ENCODE measurements at regions not wholly inside any gene's neighbourhood (a gene's known extent, or its start where the extent isn't known, plus 50 kb on each side); places are given as distances from the start of the nearest gene placed in this dataset.

DNA sequence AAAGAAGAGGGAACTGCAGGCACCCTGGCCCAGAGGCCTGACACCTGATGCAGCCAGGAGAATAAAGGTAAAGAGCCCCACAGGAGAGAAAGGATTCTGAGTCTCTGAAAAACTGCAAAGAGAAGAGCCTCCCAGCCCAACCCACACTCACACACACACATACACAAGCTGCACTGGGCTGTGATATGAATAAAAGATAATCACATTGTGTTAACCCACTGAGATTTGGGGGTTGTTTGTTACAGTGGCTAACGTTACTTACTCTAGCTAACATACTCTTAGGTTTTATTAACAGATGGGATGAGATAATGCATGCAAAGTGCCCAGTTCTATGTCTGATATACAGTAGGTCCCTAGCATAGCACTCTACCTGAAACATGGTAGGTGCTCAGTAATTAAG lies 554.4 kb downstream of the CD83 start:
- no peak overlapping the region for H3K27ac ChIP-seq (ENCODE audit: low read depth, low read length)
- no peak for TF ChIP-seq EZH2phosphoT487 (conservative IDR thresholded peaks at IDR 0.05; ENCODE audit: low read length)
- TF ChIP-seq, protein P1, sequence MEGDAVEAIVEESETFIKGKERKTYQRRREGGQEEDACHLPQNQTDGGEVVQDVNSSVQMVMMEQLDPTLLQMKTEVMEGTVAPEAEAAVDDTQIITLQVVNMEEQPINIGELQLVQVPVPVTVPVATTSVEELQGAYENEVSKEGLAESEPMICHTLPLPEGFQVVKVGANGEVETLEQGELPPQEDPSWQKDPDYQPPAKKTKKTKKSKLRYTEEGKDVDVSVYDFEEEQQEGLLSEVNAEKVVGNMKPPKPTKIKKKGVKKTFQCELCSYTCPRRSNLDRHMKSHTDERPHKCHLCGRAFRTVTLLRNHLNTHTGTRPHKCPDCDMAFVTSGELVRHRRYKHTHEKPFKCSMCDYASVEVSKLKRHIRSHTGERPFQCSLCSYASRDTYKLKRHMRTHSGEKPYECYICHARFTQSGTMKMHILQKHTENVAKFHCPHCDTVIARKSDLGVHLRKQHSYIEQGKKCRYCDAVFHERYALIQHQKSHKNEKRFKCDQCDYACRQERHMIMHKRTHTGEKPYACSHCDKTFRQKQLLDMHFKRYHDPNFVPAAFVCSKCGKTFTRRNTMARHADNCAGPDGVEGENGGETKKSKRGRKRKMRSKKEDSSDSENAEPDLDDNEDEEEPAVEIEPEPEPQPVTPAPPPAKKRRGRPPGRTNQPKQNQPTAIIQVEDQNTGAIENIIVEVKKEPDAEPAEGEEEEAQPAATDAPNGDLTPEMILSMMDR (IDR thresholded peaks at IDR 0.05; ENCODE audit: insufficient read depth, low read length, poor library complexity, severe bottlenecking) = no peak
- no peaks in the 10 kb centered on the region for H4K20me1 ChIP-seq (ENCODE audit: low read depth, low read length)
- H3K4me2 ChIP-seq (ENCODE audit: low read depth, low read length, poor library complexity, severe bottlenecking) = no peak overlapping the region
- no peaks in the 10 kb centered on the region for H3F3A ChIP-seq (ENCODE audit: insufficient read depth)
- no peaks in the 10 kb centered on the region for H3K79me2 ChIP-seq (ENCODE audit: insufficient read depth, low read length)
- H3K9me2 ChIP-seq (replicated peaks; ENCODE audit: insufficient read depth, low read length) = no peaks in the 10 kb centered on the region
- H3K36me3 ChIP-seq (ENCODE audit: low read length) = no peaks in the 10 kb centered on the region
- no peak overlapping the region for H2AFZ ChIP-seq (ENCODE audit: low read depth, low read length, severe bottlenecking)
- no peaks in the 10 kb centered on the region for H3K27me3 ChIP-seq (ENCODE audit: low read length)
- no peak overlapping the region for H3K4me3 ChIP-seq (ENCODE audit: insufficient read depth, low read length, poor library complexity, severe bottlenecking)
- no peak overlapping the region for H3K9ac ChIP-seq (ENCODE audit: low read length)
- H3K9me3 ChIP-seq (ENCODE audit: insufficient read depth, low read length) = no peaks in the 10 kb centered on the region

DNA sequence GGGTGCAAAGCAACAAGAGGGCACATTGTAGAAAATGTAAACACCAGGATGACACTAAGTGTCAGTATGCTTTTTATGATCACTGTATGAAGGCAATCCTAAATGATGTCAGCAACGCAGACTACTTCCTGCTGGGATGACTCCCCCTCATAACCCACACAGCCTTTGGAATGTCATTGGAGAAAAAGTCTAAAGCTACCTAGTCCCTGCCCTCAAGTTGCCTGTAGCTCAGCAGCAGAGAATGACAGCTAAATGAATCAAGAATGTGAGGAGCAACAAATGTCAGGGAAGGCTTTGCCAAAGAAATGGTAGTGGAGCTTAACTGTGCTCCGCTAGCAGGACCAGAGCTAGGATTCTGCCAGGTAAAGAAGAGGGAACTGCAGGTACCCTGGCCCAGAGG lies 555.6 kb downstream of the CD83 start:
- no peak overlapping the region for H3K9ac ChIP-seq (ENCODE audit: low read length)
- H3F3A ChIP-seq (ENCODE audit: insufficient read depth) = no peaks in the 10 kb centered on the region
- no peak for TF ChIP-seq EZH2phosphoT487 (conservative IDR thresholded peaks at IDR 0.05; ENCODE audit: low read length)
- TF ChIP-seq, protein P1 (IDR thresholded peaks at IDR 0.05; ENCODE audit: insufficient read depth, low read length, poor library complexity, severe bottlenecking) = no peak
- no peaks in the 10 kb centered on the region for H3K79me2 ChIP-seq (ENCODE audit: insufficient read depth, low read length)
- H3K27ac ChIP-seq (ENCODE audit: low read depth, low read length) = no peak overlapping the region
- no peaks in the 10 kb centered on the region for H4K20me1 ChIP-seq (ENCODE audit: low read depth, low read length)
- H3K36me3 ChIP-seq (ENCODE audit: low read length) = no peaks in the 10 kb centered on the region
- no peaks in the 10 kb centered on the region for H3K9me3 ChIP-seq (ENCODE audit: insufficient read depth, low read length)
- H3K9me2 ChIP-seq (replicated peaks; ENCODE audit: insufficient read depth, low read length) = no peaks in the 10 kb centered on the region
- H2AFZ ChIP-seq (ENCODE audit: low read depth, low read length, severe bottlenecking) = no peak overlapping the region
- no peak overlapping the region for H3K4me2 ChIP-seq (ENCODE audit: low read depth, low read length, poor library complexity, severe bottlenecking)
- H3K4me3 ChIP-seq (ENCODE audit: insufficient read depth, low read length, poor library complexity, severe bottlenecking) = no peak overlapping the region
- H3K27me3 ChIP-seq (ENCODE audit: low read length) = no peaks in the 10 kb centered on the region

DNA sequence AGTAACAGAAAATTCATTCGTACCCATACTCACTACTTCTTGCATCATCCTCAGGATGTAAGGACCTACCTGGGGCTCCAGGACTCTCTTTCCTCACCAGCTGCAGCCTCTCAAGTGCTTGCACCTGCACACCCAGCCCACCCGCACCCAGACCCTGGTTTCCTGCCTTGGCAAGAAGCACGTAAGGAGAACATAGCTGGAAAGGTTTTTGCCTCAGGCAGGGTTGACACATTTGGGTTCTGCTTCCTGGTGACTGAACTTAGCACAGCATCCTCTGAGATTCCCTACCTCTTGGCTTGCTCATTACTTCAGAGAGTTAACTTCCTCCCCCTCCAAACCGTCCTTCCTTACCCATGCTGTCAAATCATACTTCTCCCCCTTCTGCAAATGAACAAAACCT lies 556.9 kb downstream of the CD83 start:
- H4K20me1 ChIP-seq (ENCODE audit: low read depth, low read length) = no peaks in the 10 kb centered on the region
- no peak overlapping the region for H3K27ac ChIP-seq (ENCODE audit: low read depth, low read length)
- H3K9ac ChIP-seq (ENCODE audit: low read length) = no peak overlapping the region
- TF ChIP-seq, protein P1 (IDR thresholded peaks at IDR 0.05; ENCODE audit: insufficient read depth, low read length, poor library complexity, severe bottlenecking) = no peak
- TF ChIP-seq EZH2phosphoT487 (conservative IDR thresholded peaks at IDR 0.05; ENCODE audit: low read length) = no peak
- no peaks in the 10 kb centered on the region for H3K27me3 ChIP-seq (ENCODE audit: low read length)
- H3F3A ChIP-seq (ENCODE audit: insufficient read depth) = no peaks in the 10 kb centered on the region
- no peaks in the 10 kb centered on the region for H3K9me2 ChIP-seq (replicated peaks; ENCODE audit: insufficient read depth, low read length)
- H2AFZ ChIP-seq (ENCODE audit: low read depth, low read length, severe bottlenecking) = no peak overlapping the region
- H3K9me3 ChIP-seq (ENCODE audit: insufficient read depth, low read length) = no peaks in the 10 kb centered on the region
- H3K36me3 ChIP-seq (ENCODE audit: low read length) = no peaks in the 10 kb centered on the region
- no peaks in the 10 kb centered on the region for H3K79me2 ChIP-seq (ENCODE audit: insufficient read depth, low read length)
- no peak overlapping the region for H3K4me2 ChIP-seq (ENCODE audit: low read depth, low read length, poor library complexity, severe bottlenecking)
- no peak overlapping the region for H3K4me3 ChIP-seq (ENCODE audit: insufficient read depth, low read length, poor library complexity, severe bottlenecking)
